ENCODE measurements at regions not wholly inside any gene's neighbourhood (a gene's known extent, or its start where the extent isn't known, plus 50 kb on each side); places are given as distances from the start of the nearest gene placed in this dataset.

DNA sequence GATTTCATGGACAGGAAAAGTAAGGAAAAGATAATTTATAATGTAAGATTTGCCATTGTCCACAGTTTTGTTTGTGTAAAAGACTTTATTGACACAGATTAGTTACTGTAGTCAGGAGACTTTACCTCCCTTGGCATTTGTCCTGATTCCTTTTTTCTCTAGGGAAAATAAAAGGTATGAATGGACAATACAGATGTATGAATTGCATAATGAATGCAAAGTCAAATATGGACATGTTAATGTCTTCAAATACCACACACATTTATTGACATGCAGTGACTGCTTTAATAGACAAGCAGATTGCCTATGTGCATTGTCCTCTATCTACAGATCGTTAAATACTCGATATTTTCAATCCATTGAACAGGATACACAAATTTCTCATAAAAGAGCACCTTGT lies 999.7 kb upstream of the SEL1L start:
- Mint-ChIP-seq H3K9me3 (peaks cover 4% of the 10 kb centered on the region), H3K36me3 (ENCODE audit: low read depth) (no peaks in the 10 kb centered on the region), H3K4me1 (no peaks in the 10 kb centered on the region), H3K27me3 (no peaks in the 10 kb centered on the region), H3K27ac (no peak overlapping the region), H3K4me3 (no peak overlapping the region)
- intact Hi-C loops (cut with micrococcal nuclease) = no loop called here
- DNase-seq = no peak

DNA sequence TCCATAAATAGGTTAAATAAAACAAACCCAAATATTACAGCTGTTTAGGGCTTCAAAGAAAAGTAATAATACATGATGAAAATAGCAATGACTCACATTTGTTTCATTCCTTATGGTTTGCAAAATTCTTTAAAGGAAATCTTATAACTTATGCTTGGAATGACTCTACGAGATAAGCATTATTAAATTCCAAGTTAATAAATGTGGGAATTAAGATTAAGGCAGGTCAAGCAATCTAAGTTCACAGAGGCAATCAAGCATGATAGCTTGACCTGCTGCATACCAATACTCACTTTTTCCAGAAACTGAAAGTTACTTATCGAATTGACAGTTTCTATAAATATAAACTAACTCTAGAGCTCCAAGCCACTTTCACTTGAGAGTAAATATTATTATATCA lies 1002.9 kb upstream of the SEL1L start:
- no peak for DNase-seq
- no peak overlapping the region for H3K27ac Mint-ChIP-seq
- no peaks in the 10 kb centered on the region for H3K27me3 Mint-ChIP-seq
- no peaks in the 10 kb centered on the region for H3K36me3 Mint-ChIP-seq (ENCODE audit: low read depth)
- no peak overlapping the region for H3K4me3 Mint-ChIP-seq
- intact Hi-C loops (cut with micrococcal nuclease) = no loop called here
- H3K9me3 Mint-ChIP-seq = peaks cover 4% of the 10 kb centered on the region
- no peaks in the 10 kb centered on the region for H3K4me1 Mint-ChIP-seq

DNA sequence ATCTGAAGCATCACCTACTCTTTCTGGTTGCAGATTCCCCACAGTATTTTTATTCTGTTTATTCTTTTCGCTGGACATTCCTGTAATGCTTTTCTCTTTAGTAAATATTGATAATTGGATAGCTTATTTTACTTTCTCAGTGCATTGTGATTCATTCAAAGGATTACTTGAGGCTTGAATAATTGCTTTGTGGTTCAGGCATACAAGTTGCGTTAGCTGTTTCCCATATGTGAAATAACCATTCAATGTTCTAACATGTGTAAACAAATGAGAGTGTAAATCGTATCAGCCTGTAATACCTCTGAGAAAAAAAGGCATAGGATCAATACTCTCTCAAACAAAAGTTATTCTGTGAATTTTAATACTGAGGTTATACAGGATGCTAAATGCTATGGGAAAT lies 1004.2 kb upstream of the SEL1L start:
- no peak for DNase-seq
- no peaks in the 10 kb centered on the region for H3K36me3 Mint-ChIP-seq (ENCODE audit: low read depth)

DNA sequence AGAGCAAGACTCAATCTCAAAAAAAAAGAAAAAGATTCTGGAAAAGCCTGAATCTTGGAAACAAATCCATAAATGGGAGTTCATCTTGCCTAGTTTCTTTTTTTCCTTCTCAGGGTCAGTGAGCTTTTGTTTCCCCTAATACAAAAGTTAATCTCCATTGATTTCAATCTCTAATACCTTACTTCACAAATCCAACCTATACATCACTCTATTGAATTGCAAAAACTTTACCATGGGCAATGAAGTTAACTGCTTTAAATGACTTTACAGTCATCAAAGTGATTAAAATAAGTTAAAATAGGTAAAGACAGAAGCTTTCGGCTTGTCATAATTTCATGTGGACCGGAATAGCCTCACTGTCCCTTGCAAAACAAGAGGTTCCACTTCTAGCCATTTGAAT lies 1012.7 kb upstream of the SEL1L start:
- Mint-ChIP-seq H3K36me3 (ENCODE audit: low read depth) (no peaks in the 10 kb centered on the region), H3K4me1 (no peaks in the 10 kb centered on the region), H3K9me3 (peaks cover 6% of the 10 kb centered on the region), H3K27ac (no peak overlapping the region), H3K27me3 (no peaks in the 10 kb centered on the region), H3K4me3 (no peak overlapping the region)
- intact Hi-C loops (cut with micrococcal nuclease) = no loop called here
- no peak for DNase-seq

More for the DNA sequence above, 1004.2 kb upstream of the SEL1L start:
- Mint-ChIP-seq H3K4me3 (no peak overlapping the region), H3K4me1 (no peaks in the 10 kb centered on the region), H3K27ac (no peak overlapping the region), H3K9me3 (peaks cover 8% of the 10 kb centered on the region), H3K27me3 (no peaks in the 10 kb centered on the region)
- intact Hi-C loops (cut with micrococcal nuclease) = no loop called here

DNA sequence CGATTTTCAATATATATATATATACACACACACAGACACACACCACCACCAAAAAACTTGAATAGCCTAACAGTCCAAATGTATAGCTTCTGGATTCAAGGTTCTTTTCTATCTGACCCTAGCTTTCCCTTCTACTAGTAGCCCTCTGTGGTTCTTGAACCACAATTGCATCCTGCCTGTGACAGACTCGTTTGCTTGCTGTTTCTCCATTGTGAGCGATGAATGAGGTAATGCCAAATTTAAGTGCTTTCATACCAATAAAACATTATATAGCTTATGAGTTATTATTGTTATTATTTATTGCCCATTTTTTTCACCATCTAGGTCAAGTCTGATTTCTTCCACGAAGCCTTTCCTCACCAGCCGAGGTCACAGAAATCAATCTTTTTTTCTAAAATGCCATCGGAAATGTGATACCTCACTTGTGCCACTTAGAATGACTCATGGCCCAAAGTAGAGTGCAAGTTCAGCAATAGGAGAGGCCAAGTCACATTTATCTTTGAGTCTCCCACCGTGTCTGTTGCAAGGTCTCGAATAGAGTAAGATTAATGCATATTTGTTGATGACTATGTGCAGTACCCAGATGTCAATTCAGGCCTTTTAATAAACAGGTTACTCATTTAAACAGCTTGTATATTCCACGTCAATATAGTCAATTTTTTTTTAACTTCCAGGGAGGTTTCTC lies 1015.8 kb upstream of the SEL1L start:
- H3K36me3 Mint-ChIP-seq (ENCODE audit: low read depth) = no peaks in the 10 kb centered on the region
- H3K4me1 Mint-ChIP-seq = no peaks in the 10 kb centered on the region
- no peak overlapping the region for H3K4me3 Mint-ChIP-seq
- no peak for DNase-seq
- intact Hi-C loops (cut with micrococcal nuclease) = no loop called here
- no peak overlapping the region for H3K27ac Mint-ChIP-seq
- peaks cover 4% of the 10 kb centered on the region for H3K9me3 Mint-ChIP-seq
- H3K27me3 Mint-ChIP-seq = no peaks in the 10 kb centered on the region

DNA sequence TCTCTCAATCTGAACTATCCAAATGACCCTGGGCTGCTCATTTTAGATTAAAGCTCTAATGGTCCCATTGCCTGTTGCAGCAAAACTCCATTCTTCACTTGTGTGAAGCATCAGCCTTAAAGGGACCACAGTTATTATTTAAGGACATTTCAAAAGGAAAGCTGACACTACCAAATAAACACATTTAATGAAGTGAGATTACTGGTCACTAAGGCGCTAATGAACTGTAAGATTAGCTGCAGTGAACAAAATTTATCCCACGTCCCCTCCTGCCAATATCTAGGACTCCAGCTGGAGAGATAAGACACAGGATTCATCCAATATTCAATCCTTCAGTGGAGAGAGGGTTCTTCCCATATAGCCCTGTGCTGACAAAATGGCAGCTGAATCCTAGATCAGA lies 1029.2 kb upstream of the SEL1L start:
- H3K27ac Mint-ChIP-seq = no peak overlapping the region
- no peak overlapping the region for H3K4me3 Mint-ChIP-seq
- H3K36me3 Mint-ChIP-seq (ENCODE audit: low read depth) = no peaks in the 10 kb centered on the region
- peaks cover 7% of the 10 kb centered on the region for H3K9me3 Mint-ChIP-seq
- DNase-seq = no peak
- intact Hi-C loops (cut with micrococcal nuclease) = no loop called here
- no peaks in the 10 kb centered on the region for H3K4me1 Mint-ChIP-seq
- H3K27me3 Mint-ChIP-seq = no peaks in the 10 kb centered on the region

DNA sequence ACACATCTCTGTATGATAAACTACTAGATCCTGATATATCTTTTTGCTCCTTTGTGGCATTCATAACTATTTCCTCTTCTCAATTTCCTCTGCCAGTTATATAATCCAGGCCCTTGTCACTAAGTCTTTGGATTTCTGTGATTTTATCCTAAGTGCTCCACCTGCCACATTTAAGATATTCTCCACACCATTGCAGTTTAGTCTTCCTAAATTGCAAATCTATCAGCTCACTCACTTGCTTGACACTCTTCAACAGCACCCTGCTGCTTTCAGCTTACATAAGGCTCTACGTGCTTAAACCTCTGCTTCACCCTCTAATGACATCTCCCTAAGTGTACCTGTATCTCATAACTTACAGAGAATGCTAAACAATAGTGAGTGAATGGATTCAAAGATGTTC lies 1032.2 kb upstream of the SEL1L start:
- intact Hi-C loops (cut with micrococcal nuclease) = no loop called here
- H3K4me1 Mint-ChIP-seq = no peaks in the 10 kb centered on the region
- no peaks in the 10 kb centered on the region for H3K36me3 Mint-ChIP-seq (ENCODE audit: low read depth)
- no peak overlapping the region for H3K4me3 Mint-ChIP-seq
- H3K27me3 Mint-ChIP-seq = no peaks in the 10 kb centered on the region
- H3K27ac Mint-ChIP-seq = no peak overlapping the region
- peaks cover 5% of the 10 kb centered on the region for H3K9me3 Mint-ChIP-seq
- no peak for DNase-seq

DNA sequence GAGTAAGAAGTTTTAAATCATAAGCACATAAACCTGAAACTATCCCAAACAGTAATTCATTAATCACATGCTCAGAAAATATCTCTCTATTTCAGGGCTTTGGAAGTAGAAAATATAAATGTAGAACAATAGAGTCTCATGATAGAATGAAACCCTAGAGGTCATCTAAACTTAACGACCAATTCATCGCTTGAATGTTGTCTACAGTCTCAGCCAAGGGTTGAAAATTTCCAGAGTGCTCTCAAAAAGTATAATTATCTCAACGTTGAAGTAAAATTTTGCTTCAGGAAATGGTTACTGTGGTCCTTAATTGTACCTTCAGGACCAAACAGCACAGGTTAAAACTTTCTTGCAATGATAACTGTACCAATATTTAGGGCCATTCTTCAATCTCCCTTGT lies 1053.6 kb upstream of the SEL1L start:
- intact Hi-C loops (cut with micrococcal nuclease) = no loop called here
- Mint-ChIP-seq H3K4me3 (no peak overlapping the region), H3K36me3 (ENCODE audit: low read depth) (no peaks in the 10 kb centered on the region), H3K4me1 (no peaks in the 10 kb centered on the region), H3K27ac (no peak overlapping the region), H3K9me3 (peaks cover 3% of the 10 kb centered on the region), H3K27me3 (no peaks in the 10 kb centered on the region)
- no peak for DNase-seq

DNA sequence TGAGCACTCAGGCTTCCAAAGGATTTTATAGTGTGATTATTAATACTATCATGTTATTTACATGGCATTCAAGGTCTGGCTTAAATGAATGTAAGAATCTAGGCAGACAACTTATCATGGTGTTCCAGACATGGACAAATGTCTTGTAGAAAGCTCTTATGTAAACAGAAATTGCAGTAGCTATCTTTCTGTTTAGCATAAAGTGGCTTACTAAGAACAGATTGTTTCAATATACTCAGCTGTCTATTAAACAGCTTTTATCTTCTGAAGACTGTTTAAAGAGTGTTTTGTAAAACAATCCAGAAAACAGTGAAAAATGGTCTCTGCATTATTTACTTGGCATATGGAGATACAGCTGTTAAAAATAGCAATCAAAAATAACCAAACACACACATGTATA lies 1061.8 kb upstream of the SEL1L start:
- H3K4me1 Mint-ChIP-seq = no peaks in the 10 kb centered on the region
- no peak overlapping the region for H3K4me3 Mint-ChIP-seq
- H3K9me3 Mint-ChIP-seq = peaks cover 3% of the 10 kb centered on the region

DNA sequence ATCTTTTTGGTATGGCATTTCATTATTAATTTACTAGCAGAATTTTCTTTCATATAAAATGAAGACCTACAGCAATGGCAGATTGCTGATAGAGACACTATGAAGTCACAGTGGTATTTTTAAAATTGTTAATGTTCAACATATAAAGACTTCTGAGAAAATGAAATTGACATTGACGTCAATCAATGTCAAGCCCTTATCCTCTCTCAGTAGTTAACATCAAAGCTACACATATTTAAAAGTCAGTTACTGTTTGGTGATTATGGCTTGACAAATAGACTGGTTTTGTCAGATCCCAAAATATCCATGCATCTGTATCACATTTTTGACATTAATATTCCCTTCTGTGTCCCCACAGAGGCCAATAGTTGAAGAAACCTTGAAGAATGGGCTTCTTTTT lies 1069.1 kb upstream of the SEL1L start:
- intact Hi-C loops (cut with micrococcal nuclease) = no loop called here
- H3K27me3 Mint-ChIP-seq = no peaks in the 10 kb centered on the region
- no peaks in the 10 kb centered on the region for H3K4me1 Mint-ChIP-seq
- H3K9me3 Mint-ChIP-seq = no peaks in the 10 kb centered on the region
- no peak overlapping the region for H3K4me3 Mint-ChIP-seq
- H3K36me3 Mint-ChIP-seq (ENCODE audit: low read depth) = no peaks in the 10 kb centered on the region
- no peak for DNase-seq
- H3K27ac Mint-ChIP-seq = no peak overlapping the region

More for the DNA sequence above, 1061.8 kb upstream of the SEL1L start:
- DNase-seq = no peak
- H3K27ac Mint-ChIP-seq = no peak overlapping the region
- intact Hi-C loops (cut with micrococcal nuclease) = no loop called here
- no peaks in the 10 kb centered on the region for H3K27me3 Mint-ChIP-seq
- H3K36me3 Mint-ChIP-seq (ENCODE audit: low read depth) = no peaks in the 10 kb centered on the region

DNA sequence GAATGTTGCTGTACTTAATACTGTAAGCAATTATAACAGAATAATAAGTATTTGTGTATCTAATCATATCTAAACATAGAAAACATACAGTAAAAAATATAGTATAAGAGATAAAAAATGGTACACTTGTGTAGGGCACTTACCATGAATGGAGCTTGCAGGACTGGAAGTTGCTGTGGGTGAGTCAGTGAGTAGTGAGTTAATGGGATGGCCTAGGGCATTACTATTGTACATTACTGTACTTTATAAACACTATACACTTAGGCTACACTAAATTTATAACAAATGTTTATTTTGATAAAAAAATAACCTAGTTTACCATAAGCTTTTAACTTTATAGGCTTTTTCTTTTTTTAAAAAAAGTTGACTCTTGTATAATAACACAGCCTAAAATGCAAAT lies 1071.2 kb upstream of the SEL1L start:
- Mint-ChIP-seq H3K9me3 (no peaks in the 10 kb centered on the region), H3K4me1 (no peaks in the 10 kb centered on the region), H3K36me3 (ENCODE audit: low read depth) (no peaks in the 10 kb centered on the region), H3K27ac (no peak overlapping the region), H3K27me3 (no peaks in the 10 kb centered on the region), H3K4me3 (no peak overlapping the region)
- DNase-seq = no peak
- intact Hi-C loops (cut with micrococcal nuclease) = no loop called here

DNA sequence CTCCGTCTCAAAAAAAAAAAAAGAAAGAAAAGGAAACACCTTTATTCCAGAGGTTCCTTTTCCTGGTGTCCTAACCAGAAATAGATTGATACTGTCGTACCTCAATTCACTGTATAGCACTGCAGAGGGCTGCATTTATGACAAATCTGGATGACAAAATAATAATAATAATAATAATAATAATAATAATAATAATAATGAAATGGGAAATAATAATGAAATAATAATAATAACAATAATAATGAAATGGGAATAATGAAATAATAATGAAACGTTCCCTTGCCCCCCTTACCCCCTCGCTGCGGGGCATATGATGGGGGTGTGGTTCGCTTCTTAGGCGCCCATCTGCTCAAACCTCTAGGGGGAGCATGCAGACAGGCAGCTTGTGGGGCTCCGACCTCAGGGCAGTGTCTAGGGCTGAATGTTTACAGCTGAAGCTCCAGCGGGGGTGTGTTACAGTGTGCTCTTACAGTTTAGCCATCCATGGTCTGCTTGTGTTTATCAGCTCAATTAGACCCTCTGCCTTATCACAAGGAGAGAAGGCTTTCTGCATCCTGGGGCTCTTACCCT lies 1088.3 kb upstream of the SEL1L start:
- Mint-ChIP-seq H3K27me3 (no peaks in the 10 kb centered on the region), H3K4me1 (no peaks in the 10 kb centered on the region), H3K36me3 (ENCODE audit: low read depth) (no peaks in the 10 kb centered on the region), H3K27ac (no peak overlapping the region), H3K9me3 (no peaks in the 10 kb centered on the region), H3K4me3 (no peak overlapping the region)
- intact Hi-C loops (cut with micrococcal nuclease) = no loop called here
- no peak for DNase-seq

DNA sequence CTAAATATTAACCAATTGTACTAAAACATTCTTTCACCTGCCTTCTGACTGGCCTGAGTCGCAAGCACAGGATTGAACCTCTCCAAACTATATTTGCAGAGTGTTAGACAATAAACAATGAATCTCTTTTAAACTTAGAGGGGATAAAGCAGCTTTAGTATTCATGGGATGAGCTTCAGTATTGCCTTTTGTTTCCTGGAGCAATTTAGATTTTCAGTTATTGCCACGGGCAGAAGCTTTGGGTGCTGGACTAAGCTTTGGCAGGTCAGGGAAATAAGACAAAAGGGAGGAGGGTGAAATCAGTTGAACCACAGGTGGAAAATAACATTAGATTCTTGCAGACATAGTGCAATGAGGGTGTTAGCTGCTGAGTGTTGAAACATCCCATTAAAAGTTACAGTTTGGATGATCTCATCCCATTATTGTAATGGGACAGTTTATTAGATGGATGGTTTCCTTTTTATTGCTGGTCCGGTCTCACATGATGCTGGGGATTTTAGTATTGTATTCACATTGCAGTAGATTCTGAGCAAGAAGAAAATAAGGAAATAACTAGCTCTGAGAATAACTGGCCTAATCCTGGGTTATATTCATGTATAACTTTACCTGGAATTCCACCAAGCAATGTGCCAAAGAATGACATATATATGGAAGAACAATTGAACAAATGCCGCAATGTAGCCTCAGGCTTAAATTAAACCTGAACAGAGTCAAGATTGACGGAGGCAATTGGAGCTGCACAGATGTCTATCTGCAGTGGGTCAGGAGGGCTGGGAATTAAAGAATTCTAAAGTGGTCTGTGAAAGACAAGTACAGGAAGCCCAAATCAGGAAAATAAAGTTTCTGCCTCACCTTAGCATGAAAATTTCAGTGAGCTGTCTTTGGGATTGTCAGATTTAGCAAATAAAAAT lies 1092.8 kb upstream of the SEL1L start:
- no peaks in the 10 kb centered on the region for H3K4me1 Mint-ChIP-seq

DNA sequence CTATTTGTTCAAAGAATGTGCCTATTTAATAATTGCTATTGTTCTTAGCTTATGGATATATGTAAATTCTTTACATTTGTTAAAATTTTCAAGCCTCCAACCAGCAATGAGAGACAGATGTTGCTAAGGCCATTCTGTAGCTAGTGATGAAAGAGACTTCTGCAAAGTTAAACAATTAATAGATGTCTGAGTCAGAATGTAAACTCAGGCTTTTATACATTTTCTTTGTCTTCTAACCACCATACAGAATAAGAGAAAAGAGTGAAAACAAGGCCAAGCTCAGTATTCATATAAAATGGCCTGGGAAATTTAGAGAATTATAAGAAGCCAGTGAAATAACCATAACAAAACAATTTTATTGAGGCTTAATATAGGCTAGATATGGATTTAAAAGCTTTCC lies 1102.3 kb upstream of the SEL1L start:
- H3K4me1 Mint-ChIP-seq = no peaks in the 10 kb centered on the region
- H3K4me3 Mint-ChIP-seq = no peak overlapping the region
- intact Hi-C loops (cut with micrococcal nuclease) = no loop called here
- H3K9me3 Mint-ChIP-seq = no peaks in the 10 kb centered on the region
- no peaks in the 10 kb centered on the region for H3K27me3 Mint-ChIP-seq
- no peak for DNase-seq
- no peak overlapping the region for H3K27ac Mint-ChIP-seq
- no peaks in the 10 kb centered on the region for H3K36me3 Mint-ChIP-seq (ENCODE audit: low read depth)

More for the DNA sequence above, 1092.8 kb upstream of the SEL1L start:
- H3K27me3 Mint-ChIP-seq = no peaks in the 10 kb centered on the region
- DNase-seq = no peak
- no peak overlapping the region for H3K4me3 Mint-ChIP-seq
- no peaks in the 10 kb centered on the region for H3K9me3 Mint-ChIP-seq
- intact Hi-C loops (cut with micrococcal nuclease) = no loop called here
- H3K36me3 Mint-ChIP-seq (ENCODE audit: low read depth) = no peaks in the 10 kb centered on the region
- no peak overlapping the region for H3K27ac Mint-ChIP-seq
